IPS-NIHi7 (cell line): ENCODE measurements at regions not wholly inside any gene's neighbourhood (a gene's known extent, or its start where the extent isn't known, plus 50 kb on each side); places are given as distances from the start of the nearest gene placed in this dataset.
A peak's percentile ranks its signal among the peaks of the same experiment; 100 is the strongest.
"Not testable (repeated sequence)": the region's sequence is repeated elsewhere in the genome, so short reads cannot be mapped to it uniquely, and the experiment has no call there.

Experiments
- DNase-seq: peaks from one replicate; pipeline ENCODE4 v3.0.0; 2012; ENCODE audit warnings: mixed read lengths; ENCODE audit errors: extremely low spot score

- no peak for DNase-seq
Observed at GRCh38 chr11:106568632-106569031, 449.6 kb downstream of the GUCY1A2 start.

DNA sequence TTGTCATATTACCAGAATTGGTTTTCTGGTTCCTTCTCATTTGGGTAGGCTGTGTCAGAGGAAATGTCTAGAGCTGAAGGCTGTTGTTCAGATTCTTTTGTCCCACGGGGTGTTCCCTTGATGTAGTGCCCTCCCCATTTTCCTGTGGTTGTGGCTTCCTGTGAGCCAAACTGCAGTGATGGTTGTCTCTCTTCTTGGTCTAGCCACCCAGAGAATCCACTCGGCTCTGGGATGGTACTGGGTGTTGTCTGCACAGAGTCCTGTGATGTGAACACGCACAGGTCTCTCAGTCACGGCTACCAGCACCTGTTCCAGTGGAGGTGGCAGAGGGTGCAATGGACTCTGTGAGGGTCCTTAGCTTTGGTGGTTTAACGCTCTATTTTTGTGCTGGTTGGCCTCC is 440.9 kb downstream of the GUCY1A2 start:
- DNase-seq = not testable (repeated sequence)

DNA sequence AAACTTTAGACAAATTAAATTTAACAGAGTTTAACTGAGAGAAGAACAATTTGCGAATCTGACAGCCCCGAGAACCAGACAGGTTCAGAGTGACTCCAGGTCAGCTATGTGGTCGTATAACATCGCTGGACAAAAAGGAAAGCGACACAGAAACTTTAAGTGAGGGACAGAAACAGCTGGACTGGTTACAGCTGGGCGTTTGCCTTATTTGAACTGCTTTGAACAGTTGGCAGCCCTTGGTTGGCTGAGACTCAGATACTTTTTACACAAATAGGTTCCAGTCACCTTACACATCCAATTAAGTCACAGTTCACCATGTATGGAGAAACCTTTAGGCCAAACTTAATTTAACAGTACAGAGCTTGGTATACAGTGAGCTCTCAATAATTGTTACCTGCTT is 436.9 kb downstream of the GUCY1A2 start:
- DNase-seq = no peak

GRCh38 chr11:106585061-106585460 is 433.2 kb downstream of the GUCY1A2 start:
- peak; percentile 37 for DNase-seq

GRCh38 chr11:106594751-106595351 is 423.4 kb downstream of the GUCY1A2 start:
- DNase-seq = peak; percentile 33

- no peak for DNase-seq
Observed at GRCh38 chr11:106601684-106602297, 416.5 kb downstream of the GUCY1A2 start.

- no peak for DNase-seq
Observed at GRCh38 chr11:106608677-106609076, 409.6 kb downstream of the GUCY1A2 start.

DNA sequence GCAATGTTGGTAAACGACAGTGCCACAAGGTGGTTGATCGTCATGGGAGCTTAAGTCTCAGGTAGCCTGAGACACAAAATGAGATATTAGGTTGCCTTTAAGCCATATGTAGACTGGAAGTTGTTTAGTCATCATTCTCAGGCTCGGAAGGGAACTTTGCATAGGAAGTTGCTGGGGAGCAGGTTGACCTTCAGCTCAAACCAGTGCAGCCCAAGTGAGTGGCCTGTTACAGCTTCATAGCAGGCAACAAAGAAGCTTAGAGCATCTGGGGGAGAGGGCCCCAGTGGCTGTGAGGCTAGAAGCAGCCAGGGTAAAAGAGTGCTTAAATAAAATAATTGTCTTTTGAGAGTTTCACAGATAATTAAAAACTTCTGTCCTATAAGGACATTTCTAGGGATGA is 404.0 kb downstream of the GUCY1A2 start:
- DNase-seq = no peak

DNA sequence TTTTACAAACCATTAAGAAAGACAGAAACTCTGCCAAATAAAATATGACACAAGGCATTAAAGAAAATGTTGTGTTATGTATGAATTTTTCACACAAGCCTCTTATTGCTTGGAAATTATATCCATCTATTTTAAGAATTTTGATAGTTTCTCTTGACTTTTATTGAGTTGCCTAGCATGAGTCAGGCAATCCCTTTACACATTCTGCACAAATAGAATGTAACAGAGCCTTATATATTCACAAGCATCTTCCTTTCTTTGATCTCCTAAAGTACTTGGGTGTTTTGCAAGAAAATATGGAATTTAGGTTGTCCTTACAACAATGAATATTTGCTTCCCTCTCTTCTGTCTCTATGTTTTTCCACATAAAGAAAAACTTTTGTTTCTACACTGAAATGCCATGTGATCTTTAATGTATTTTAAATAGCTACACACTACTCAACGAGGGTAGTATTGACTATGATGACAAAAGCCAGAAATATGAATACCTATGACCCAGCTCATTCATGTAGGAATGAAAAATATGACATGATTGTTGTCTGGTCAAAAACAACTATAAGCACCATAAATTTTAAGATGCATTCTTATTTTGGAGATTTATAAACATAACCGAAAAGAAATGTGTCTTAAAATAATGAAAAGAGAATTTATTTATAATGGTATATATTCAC is 398.8 kb downstream of the GUCY1A2 start:
- DNase-seq = no peak

DNA sequence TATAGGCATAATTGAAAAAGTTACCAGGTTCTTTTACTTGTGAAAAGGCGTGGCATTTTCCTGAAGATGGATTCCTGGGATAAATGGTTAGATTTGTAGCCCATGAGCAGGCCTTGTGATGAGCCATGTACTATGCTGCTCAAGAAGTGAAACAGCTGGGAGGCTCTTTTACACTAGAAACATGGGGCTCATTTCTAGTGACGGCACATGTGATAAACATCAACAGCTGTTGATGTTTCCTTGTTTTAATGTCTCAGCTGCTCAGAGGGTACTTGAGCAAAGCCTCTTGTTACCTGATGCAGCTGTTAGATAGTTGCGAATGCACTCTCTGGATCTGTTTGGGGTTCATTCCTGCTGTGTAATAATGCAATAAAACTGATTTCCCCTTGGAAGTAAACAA is 396.8 kb downstream of the GUCY1A2 start:
- no peak for DNase-seq
